MG63 (cell line): ENCODE measurements at regions not wholly inside any gene's neighbourhood (a gene's known extent, or its start where the extent isn't known, plus 50 kb on each side); places are given as distances from the start of the nearest gene placed in this dataset.
"Not testable (repeated sequence)": the region's sequence is repeated elsewhere in the genome, so short reads cannot be mapped to it uniquely, and the experiment has no call there.

Source experiments
- DNase-seq: peaks from one replicate; pipeline ENCODE4 v3.0.0-alpha.2; 2020
- H3K27me3 ChIP-seq: fragments of 250-450 bp; sonication (Bioruptor Pico); 2 replicates; pipeline ENCODE4 v1.5.1; 2020; ENCODE audit warnings: mild to moderate bottlenecking, moderate library complexity
- H3K36me3 ChIP-seq: fragments of 250-450 bp; sonication (Bioruptor Pico); 2 replicates; pipeline ENCODE4 v1.5.1; 2020; ENCODE audit warnings: mild to moderate bottlenecking, moderate library complexity
- H3K4me3 ChIP-seq: fragments of 250-450 bp; sonication (Bioruptor Pico); 2 replicates; pipeline ENCODE4 v1.5.1; 2020; ENCODE audit warnings: mild to moderate bottlenecking, moderate library complexity
- H3K9me3 ChIP-seq: fragments of 250-450 bp; sonication (Bioruptor Pico); 2 replicates; pipeline ENCODE4 v1.5.1; 2020; ENCODE audit warnings: mild to moderate bottlenecking, moderate library complexity

DNA sequence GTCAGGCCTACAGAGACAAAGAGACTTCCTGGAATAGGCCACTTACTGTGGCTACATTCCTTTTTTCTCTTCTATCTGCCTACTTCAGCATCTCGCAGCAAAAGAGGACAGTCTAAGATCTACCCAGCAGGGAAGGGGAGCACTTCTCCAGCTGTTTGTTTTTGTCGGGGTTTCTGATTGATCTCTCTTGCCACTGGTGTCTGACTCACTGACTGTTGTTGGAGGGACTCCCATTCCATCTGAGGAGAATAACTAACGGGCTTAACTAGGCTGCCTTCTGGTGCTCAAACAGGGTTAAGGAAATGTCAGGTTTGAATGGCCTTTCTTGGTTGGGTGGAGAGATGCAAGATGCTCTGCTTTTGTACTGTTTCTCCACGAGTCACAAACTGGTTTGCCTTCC, 100.2 kb upstream of the TMEM164 start:
- Histone ChIP-seq H3K9me3 (no peaks in the 10 kb centered on the region), H3K4me3 (no peak overlapping the region), H3K27me3 (no peaks in the 10 kb centered on the region), H3K36me3 (no peaks in the 10 kb centered on the region)
- DNase-seq, result peak; percentile 50

DNA sequence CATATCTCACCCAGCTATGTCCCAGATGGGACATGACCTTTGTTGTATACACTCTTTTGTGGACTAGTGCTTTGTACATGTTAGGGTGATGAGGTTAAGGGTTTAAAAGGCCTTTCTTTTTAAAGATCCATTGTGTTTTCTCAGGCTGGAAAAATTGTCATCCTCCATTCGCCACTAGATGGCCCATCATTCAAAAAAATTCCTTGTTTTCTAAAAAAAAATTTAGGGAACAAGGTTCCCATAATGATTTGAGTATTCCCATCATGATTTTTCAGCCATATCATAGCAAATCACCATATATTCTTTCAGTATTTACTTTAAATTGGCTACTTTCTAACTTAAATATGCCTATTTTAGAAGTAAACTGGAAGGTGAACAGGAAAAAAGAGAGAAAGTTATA, 91.9 kb upstream of the TMEM164 start:
- DNase-seq, result no peak
- Histone ChIP-seq H3K9me3 (no peaks in the 10 kb centered on the region), H3K27me3 (no peaks in the 10 kb centered on the region), H3K36me3 (no peaks in the 10 kb centered on the region), H3K4me3 (no peak overlapping the region)

DNA sequence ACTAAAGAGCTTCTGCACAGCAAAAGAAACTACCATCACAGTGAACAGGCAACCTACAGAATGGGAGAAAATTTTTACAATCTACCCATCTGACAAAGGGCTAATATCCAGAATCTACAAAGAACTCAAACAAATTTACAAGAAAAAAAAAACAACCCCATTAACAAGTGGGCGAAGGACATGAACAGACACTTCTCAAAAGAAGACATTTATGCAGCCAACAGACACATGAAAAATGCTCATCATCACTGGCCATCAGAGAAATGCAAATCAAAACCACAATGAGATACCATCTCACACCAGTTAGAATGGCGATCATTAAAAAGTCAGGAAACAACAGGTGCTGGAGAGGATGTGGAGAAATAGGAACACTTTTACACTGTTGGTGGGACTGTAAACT, 89.9 kb upstream of the TMEM164 start:
- not testable (repeated sequence) for H3K36me3 ChIP-seq, H3K9me3 ChIP-seq, H3K27me3 ChIP-seq, DNase-seq, H3K4me3 ChIP-seq

DNA sequence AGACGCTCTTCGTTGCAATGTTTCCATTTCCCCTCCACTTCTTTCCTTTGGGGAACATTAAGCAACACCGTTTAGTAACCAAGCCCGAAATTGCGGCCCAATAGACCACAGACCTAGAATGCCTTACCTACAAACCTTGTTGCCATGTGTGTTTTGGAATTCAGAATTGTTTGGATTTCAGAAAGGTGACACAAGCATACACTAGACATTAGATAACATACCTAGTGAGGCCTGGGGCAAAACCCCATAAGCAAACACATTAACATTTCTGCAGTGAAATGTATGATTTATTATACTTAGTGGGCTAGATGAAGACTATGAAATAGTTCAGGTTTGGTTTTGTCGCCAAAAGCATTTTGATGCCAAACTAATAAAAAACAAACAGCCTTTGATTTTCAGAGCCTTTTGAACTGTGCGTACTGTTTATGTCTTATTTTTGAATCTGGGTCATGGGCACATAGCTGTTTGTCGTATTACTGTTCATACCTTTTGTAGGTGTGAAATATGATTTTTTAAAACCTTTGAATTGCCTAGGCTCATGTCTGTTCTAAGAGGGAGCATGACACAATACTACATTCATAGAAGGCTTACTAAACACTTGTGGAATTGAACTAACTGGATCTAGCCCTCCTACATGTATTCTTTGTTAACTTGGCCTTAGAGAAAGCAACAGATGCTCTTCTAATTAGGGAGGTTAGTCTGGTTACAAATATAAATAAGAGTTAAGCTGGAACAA, 88.6 kb upstream of the TMEM164 start:
- Histone ChIP-seq H3K36me3 (no peaks in the 10 kb centered on the region), H3K9me3 (no peaks in the 10 kb centered on the region), H3K27me3 (no peaks in the 10 kb centered on the region), H3K4me3 (no peak overlapping the region)
- DNase-seq, result no peak

- Histone ChIP-seq H3K27me3 (no peaks in the 10 kb centered on the region), H3K4me3 (no peak overlapping the region), H3K36me3 (no peaks in the 10 kb centered on the region), H3K9me3 (no peaks in the 10 kb centered on the region)
- DNase-seq, result no peak
These were observed 84.2 kb upstream of the TMEM164 start for GRCh38 chrX:109918753-109919152.

DNA sequence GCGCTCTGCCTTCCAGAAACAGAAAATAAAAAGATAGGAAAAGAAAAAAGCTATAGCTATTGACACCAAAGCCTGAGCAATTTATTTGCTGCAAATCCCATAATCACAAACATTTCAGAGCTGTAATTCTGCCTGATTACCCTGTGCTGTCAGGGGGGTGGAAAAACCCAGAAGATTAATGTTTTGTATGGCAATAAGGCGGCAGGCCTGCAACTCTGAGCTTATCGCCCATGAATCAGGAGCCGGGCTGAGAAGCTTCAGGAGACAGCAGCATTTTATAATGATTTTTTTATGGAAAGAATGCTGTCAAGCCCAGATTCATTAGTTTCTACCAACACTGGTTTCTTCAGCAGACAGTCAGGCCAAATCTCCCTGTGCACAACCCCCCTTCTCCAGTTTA, 82.6 kb upstream of the TMEM164 start:
- no peak for DNase-seq
- Histone ChIP-seq H3K9me3 (no peaks in the 10 kb centered on the region), H3K36me3 (no peaks in the 10 kb centered on the region), H3K27me3 (no peaks in the 10 kb centered on the region), H3K4me3 (no peak overlapping the region)

DNA sequence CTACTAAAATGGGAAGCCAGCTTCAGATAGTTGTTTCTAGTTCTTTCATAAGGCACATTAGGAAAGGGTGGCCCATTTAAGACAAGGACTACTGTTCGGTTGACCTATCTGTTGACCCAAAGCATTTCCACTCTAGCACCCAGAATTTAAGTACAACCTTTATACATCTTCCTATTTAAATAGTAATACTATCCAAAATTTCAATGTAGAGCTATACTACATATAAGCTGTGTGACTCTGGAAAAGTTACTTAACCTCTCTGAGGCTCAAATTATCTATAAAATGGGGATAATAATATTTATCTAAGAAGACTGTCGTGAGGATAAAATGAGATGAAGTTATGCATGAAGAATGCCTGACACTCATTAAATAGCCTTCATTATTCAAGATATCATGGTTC, 82.0 kb upstream of the TMEM164 start:
- Histone ChIP-seq H3K27me3 (no peaks in the 10 kb centered on the region), H3K9me3 (no peaks in the 10 kb centered on the region), H3K4me3 (no peak overlapping the region), H3K36me3 (no peaks in the 10 kb centered on the region)
- DNase-seq, result no peak

GRCh38 chrX:109922190-109922589, 80.7 kb upstream of the TMEM164 start:
- Histone ChIP-seq H3K9me3 (no peaks in the 10 kb centered on the region), H3K4me3 (no peak overlapping the region), H3K27me3 (no peaks in the 10 kb centered on the region), H3K36me3 (no peaks in the 10 kb centered on the region)
- DNase-seq, result no peak

DNA sequence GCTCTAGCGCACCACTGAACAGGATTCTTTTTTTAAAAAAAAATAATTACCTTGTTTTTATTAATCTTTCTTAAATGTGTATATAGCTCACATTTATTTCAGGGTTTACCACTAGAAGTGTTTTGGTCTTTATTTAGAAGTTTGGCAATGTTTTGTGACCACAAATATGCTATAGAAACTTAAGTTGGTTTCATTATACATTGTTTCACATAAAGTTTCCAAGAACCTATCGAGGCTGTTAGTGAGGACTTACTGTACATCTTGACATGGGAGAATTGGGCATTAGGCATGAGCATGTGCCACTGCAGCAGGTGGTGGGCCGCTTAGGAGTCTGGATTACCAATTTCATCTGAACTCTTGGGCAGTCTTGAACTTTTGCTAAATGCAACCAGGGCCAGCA, 77.9 kb upstream of the TMEM164 start:
- H3K27me3 ChIP-seq, DNase-seq, H3K4me3 ChIP-seq, H3K9me3 ChIP-seq, H3K36me3 ChIP-seq: not testable (repeated sequence)

- Histone ChIP-seq H3K9me3 (no peaks in the 10 kb centered on the region), H3K4me3 (no peak overlapping the region), H3K27me3 (no peaks in the 10 kb centered on the region), H3K36me3 (no peaks in the 10 kb centered on the region)
- DNase-seq, result no peak
These were observed 77.3 kb upstream of the TMEM164 start for GRCh38 chrX:109925656-109926055.

GRCh38 chrX:109926118-109926517, 76.8 kb upstream of the TMEM164 start:
- Histone ChIP-seq H3K9me3 (no peaks in the 10 kb centered on the region), H3K27me3 (no peaks in the 10 kb centered on the region), H3K36me3 (no peaks in the 10 kb centered on the region), H3K4me3 (no peak overlapping the region)
- DNase-seq, result no peak

DNA sequence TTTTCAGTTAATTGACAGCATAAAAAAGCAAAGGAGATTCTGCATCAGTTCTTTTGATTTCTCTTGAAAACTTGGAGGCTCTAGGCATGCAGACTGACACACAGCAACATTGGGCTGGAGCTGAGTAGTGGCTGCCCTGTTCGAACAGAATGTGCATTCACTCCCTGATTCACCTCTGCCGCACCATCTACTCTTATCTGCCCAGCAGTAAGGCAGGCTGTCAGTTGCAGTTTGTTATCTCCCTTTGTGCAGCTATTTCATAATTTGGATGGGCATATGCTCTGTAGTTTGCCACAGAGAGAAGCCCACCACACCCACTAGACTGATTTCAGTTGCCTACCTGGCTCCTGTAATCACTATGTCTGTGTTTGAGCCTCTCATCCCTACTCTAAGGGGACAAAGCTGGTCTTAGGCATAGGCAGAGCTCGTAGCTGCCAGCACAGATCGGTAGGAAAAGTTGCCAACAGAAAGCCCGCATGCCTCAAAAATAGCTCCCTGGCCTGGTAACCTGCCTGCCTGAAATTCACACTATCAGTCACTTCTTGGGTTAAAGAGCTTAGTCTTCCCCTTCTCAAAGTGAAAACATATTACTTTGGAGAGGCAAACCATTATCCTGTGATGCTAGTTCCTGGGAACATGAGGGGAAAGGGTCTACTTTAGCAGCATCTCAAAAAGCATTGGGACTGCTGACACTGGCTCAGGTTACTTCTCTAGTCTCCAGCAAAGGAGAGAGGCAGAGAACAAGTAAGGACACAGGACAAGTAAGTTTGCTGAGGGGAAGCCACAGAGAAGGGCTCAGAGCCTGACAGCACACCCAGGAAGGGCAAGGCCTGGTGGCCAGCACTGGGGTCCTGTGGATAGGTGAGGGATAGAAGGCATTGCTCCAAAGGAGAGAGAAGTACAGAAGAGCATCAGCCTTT, 75.9 kb upstream of the TMEM164 start:
- Histone ChIP-seq H3K36me3 (no peaks in the 10 kb centered on the region), H3K9me3 (no peaks in the 10 kb centered on the region), H3K4me3 (no peak overlapping the region), H3K27me3 (no peaks in the 10 kb centered on the region)
- DNase-seq, result no peak

DNA sequence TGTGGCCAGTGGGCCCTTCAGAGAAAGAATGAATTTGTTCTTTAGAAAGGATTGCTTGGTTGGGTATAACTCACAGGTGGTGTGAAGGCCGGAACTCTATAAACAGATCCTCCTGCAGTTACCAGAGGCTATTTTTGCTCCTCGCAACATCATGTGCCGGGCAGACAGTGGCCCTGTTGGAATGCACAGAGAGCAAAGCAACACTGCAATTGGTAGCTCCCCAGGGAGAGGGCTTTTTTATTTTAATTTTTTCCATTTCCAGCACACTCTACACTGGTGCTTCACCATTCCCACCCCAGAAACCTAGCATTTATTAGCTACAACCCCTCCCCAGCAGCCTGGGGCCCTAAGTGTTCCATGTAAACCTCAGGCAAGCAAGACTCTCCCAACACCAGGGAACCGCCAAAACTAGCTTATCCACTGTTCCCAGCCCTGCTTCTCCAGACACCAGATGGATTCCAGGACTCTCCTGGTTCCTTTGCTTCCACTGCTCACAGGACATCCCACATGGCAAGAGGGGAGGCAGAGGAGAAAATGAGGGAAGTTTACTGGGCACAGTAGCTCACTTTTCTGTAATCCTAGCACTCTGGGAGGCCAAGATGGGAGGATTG, 75.1 kb upstream of the TMEM164 start:
- H3K9me3 ChIP-seq, result no peaks in the 10 kb centered on the region
- H3K27me3 ChIP-seq, result no peaks in the 10 kb centered on the region

DNA sequence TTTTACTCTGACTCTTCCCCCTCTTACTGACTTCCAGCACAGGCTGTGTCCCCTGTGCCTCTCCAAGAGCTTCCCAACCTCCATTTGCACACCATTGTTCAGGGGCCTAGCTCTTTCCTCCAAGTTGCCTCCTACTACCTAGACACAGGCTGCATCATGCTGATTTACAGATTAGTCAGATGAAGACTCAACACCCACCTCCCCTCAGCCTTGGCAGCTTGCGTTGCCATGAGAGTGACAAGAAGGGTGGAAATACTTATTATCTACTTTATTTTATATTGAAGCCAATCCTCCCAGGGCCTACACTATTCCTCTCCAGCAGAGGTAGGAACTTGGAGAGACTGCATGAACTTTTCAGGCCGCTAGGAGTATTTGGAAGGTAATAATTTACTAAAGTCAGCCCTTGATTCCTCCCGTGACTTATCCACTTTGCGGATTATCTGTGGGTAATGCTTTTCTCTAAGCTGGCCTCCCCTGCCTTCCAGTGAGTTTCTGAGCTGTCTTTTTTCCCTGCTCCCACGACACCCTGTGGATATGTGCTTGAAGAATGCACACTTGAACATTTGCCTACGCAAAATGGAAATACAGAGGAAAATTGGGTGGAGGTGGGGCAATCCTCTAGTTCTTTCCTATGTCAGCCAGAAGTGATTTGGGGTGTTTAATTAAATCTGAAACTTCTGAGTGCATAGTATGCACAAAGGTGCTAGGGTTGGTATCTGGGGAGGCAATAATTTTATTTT, 74.1 kb upstream of the TMEM164 start:
- no peaks in the 10 kb centered on the region for H3K9me3 ChIP-seq
- no peaks in the 10 kb centered on the region for H3K27me3 ChIP-seq
- H3K4me3 ChIP-seq, result no peak overlapping the region
- no peaks in the 10 kb centered on the region for H3K36me3 ChIP-seq
- DNase-seq, result no peak

More for the DNA sequence above, 75.1 kb upstream of the TMEM164 start:
- Histone ChIP-seq H3K4me3 (no peak overlapping the region), H3K36me3 (no peaks in the 10 kb centered on the region)
- DNase-seq, result no peak

DNA sequence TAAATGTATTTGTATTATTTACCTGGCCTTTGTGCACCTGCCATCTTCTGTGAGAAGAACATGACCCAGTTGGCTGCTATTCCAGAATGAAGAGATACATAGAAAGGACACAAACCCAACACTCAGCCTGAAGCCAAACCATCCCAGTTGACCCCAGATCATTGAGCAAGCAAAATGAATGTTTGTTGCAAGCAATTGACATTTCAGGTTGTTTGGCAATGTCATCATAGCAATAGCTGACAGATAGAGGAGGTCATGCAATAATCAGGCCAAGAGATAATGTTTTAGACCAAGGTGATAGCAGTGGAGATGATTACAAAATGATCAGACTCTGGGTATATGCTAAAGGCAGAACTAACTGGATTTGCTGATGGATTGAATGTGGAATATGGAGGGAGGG, 71.2 kb upstream of the TMEM164 start:
- Histone ChIP-seq H3K36me3 (no peaks in the 10 kb centered on the region), H3K9me3 (no peaks in the 10 kb centered on the region), H3K27me3 (no peaks in the 10 kb centered on the region), H3K4me3 (no peak overlapping the region)
- no peak for DNase-seq

GRCh38 chrX:109934434-109934833, 68.5 kb upstream of the TMEM164 start:
- no peak for DNase-seq
- no peak overlapping the region for H3K4me3 ChIP-seq
- H3K27me3 ChIP-seq, result no peaks in the 10 kb centered on the region
- no peaks in the 10 kb centered on the region for H3K36me3 ChIP-seq
- H3K9me3 ChIP-seq, result no peaks in the 10 kb centered on the region

DNA sequence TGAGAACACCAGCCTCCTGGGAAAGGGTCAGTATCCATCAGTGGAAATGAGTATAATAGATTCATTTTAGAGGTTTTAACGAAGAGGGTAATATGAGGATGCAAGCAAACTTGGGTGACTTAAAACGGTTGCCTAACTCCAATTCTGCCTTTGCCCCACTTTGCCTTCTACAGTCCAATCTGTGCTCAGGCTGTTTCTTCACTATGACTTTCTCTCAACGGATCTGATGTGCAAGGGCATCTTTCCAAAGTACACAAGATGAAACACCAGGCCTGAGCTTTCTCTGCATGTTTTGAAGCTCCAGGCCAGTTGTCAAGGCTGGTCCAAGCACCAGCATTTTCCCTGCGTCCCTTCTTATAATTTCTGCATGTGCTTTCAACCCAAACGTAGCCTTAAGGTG, 68.0 kb upstream of the TMEM164 start:
- DNase-seq, result no peak
- no peaks in the 10 kb centered on the region for H3K27me3 ChIP-seq

More for the DNA sequence above, 68.0 kb upstream of the TMEM164 start:
- Histone ChIP-seq H3K4me3 (no peak overlapping the region), H3K9me3 (no peaks in the 10 kb centered on the region), H3K36me3 (no peaks in the 10 kb centered on the region)
